ENCODE measurements at regions not wholly inside any gene's neighbourhood (a gene's known extent, or its start where the extent isn't known, plus 50 kb on each side); places are given as distances from the start of the nearest gene placed in this dataset.

DNA sequence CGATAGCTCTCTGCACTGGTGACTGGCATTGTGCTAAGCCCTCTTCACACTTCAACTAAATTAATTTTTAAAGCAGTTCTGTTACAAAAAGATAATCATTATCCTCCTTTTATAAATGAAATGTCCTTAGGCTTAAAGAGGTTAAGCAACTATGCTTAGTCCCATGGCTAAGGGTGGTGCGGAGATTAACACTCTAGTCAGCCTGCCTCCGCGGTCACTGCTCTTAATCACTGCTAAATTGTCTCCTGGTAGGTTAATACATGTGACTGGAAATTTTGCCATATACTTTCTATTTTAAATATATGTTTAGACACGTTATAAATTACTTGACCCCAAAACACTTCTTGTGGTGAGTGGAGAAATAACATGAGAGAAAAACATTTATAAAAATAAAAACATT lies 473.7 kb downstream of the CENPC start:
- Histone ChIP-seq H3K36me3 (ENCODE audit: control insufficient read depth, insufficient read depth, low read length) (no peaks in the 10 kb centered on the region), H3K27me3 (ENCODE audit: control insufficient read depth, insufficient read depth, low read length) (no peaks in the 10 kb centered on the region), H3K27ac (ENCODE audit: low read length) (no peak overlapping the region), H3K4me3 (ENCODE audit: low read depth in 2 of 2, low read length in 2 of 2) (no peak overlapping the region), H3K9me3 (ENCODE audit: control insufficient read depth, insufficient read depth, low read depth, low read length) (no peaks in the 10 kb centered on the region), H3K4me1 (ENCODE audit: control insufficient read depth, insufficient read depth, low read length) (no peaks in the 10 kb centered on the region)
- intact Hi-C loops (cut with micrococcal nuclease; ENCODE audit: unreplicated experiment) (no loop called here), in situ Hi-C loops (cut with HindIII; ENCODE audit: low pct_unique_long_range_greater_than_20kb, low sequenced_read_pairs) (no loop called here)
- TF ChIP-seq, protein P1, sequence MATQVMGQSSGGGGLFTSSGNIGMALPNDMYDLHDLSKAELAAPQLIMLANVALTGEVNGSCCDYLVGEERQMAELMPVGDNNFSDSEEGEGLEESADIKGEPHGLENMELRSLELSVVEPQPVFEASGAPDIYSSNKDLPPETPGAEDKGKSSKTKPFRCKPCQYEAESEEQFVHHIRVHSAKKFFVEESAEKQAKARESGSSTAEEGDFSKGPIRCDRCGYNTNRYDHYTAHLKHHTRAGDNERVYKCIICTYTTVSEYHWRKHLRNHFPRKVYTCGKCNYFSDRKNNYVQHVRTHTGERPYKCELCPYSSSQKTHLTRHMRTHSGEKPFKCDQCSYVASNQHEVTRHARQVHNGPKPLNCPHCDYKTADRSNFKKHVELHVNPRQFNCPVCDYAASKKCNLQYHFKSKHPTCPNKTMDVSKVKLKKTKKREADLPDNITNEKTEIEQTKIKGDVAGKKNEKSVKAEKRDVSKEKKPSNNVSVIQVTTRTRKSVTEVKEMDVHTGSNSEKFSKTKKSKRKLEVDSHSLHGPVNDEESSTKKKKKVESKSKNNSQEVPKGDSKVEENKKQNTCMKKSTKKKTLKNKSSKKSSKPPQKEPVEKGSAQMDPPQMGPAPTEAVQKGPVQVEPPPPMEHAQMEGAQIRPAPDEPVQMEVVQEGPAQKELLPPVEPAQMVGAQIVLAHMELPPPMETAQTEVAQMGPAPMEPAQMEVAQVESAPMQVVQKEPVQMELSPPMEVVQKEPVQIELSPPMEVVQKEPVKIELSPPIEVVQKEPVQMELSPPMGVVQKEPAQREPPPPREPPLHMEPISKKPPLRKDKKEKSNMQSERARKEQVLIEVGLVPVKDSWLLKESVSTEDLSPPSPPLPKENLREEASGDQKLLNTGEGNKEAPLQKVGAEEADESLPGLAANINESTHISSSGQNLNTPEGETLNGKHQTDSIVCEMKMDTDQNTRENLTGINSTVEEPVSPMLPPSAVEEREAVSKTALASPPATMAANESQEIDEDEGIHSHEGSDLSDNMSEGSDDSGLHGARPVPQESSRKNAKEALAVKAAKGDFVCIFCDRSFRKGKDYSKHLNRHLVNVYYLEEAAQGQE (IDR thresholded peaks at IDR 0.05; ENCODE audit: insufficient read depth in 1 of 2, low read depth in 2 of 2, low read length in 1 of 2) = no peak
- TF ChIP-seq TCF7L2 (IDR thresholded peaks at IDR 0.05; ENCODE audit: low read depth, low read length) = no peak
- TF ChIP-seq SIN3A (IDR thresholded peaks at IDR 0.05; ENCODE audit: borderline replicate concordance, insufficient read depth, low read depth, low read length) = no peak
- no peak for TF ChIP-seq POLR2AphosphoS5 (IDR thresholded peaks at IDR 0.05; ENCODE audit: low read depth, low read length)
- TF ChIP-seq, protein P2, sequence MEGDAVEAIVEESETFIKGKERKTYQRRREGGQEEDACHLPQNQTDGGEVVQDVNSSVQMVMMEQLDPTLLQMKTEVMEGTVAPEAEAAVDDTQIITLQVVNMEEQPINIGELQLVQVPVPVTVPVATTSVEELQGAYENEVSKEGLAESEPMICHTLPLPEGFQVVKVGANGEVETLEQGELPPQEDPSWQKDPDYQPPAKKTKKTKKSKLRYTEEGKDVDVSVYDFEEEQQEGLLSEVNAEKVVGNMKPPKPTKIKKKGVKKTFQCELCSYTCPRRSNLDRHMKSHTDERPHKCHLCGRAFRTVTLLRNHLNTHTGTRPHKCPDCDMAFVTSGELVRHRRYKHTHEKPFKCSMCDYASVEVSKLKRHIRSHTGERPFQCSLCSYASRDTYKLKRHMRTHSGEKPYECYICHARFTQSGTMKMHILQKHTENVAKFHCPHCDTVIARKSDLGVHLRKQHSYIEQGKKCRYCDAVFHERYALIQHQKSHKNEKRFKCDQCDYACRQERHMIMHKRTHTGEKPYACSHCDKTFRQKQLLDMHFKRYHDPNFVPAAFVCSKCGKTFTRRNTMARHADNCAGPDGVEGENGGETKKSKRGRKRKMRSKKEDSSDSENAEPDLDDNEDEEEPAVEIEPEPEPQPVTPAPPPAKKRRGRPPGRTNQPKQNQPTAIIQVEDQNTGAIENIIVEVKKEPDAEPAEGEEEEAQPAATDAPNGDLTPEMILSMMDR (IDR thresholded peaks at IDR 0.05) = no peak
- ChIA-PET POLR2A (no interaction called here), CTCF (no interaction called here)
- DNase-seq (ENCODE audit: low read depth, low spot score) (no peak), ATAC-seq (no peak)
- BruUV-seq (replicated peaks) = no TSS peak

- no TSS peak for BruUV-seq (replicated peaks)
- intact Hi-C loops (cut with micrococcal nuclease; ENCODE audit: unreplicated experiment) = no loop called here
- Histone ChIP-seq H3K27ac (ENCODE audit: low read length) (no peak overlapping the region), H3K36me3 (ENCODE audit: control insufficient read depth, insufficient read depth, low read length) (no peaks in the 10 kb centered on the region), H3K4me1 (ENCODE audit: control insufficient read depth, insufficient read depth, low read length) (no peaks in the 10 kb centered on the region), H3K4me3 (ENCODE audit: low read depth in 2 of 2, low read length in 2 of 2) (no peak overlapping the region), H3K9me3 (ENCODE audit: control insufficient read depth, insufficient read depth, low read depth, low read length) (no peaks in the 10 kb centered on the region), H3K27me3 (ENCODE audit: control insufficient read depth, insufficient read depth, low read length) (no peaks in the 10 kb centered on the region)
- TF ChIP-seq TCF7L2 (IDR thresholded peaks at IDR 0.05; ENCODE audit: low read depth, low read length) (no peak), POLR2AphosphoS5 (IDR thresholded peaks at IDR 0.05; ENCODE audit: low read depth, low read length) (no peak)
- TF ChIP-seq, protein P2 (IDR thresholded peaks at IDR 0.05) = no peak
- CTCF ChIA-PET = no interaction called here
- in situ Hi-C loops (cut with HindIII; ENCODE audit: low pct_unique_long_range_greater_than_20kb, low sequenced_read_pairs) = no loop called here
- POLR2A ChIA-PET = no interaction called here
- ATAC-seq (no peak), DNase-seq (ENCODE audit: low read depth, low spot score) (no peak)
Observed at GRCh38 chr4:67055319-67055718, 490.0 kb downstream of the CENPC start.

- ChIA-PET POLR2A (no interaction called here), CTCF (no interaction called here)
- DNase-seq (ENCODE audit: low read depth, low spot score) = no peak
- no peaks in the 10 kb centered on the region for H3K27me3 ChIP-seq (ENCODE audit: control insufficient read depth, insufficient read depth, low read length)
- no peak overlapping the region for H3K4me3 ChIP-seq (ENCODE audit: low read depth in 2 of 2, low read length in 2 of 2)
- no peak overlapping the region for H3K27ac ChIP-seq (ENCODE audit: low read length)
- intact Hi-C loops (cut with micrococcal nuclease; ENCODE audit: unreplicated experiment) (no loop called here), in situ Hi-C loops (cut with HindIII; ENCODE audit: low pct_unique_long_range_greater_than_20kb, low sequenced_read_pairs) (no loop called here)
- TF ChIP-seq, protein P2 (IDR thresholded peaks at IDR 0.05) = no peak
- no peak for TF ChIP-seq SIN3A (IDR thresholded peaks at IDR 0.05; ENCODE audit: borderline replicate concordance, insufficient read depth, low read depth, low read length)
- no peak for TF ChIP-seq POLR2AphosphoS5 (IDR thresholded peaks at IDR 0.05; ENCODE audit: low read depth, low read length)
- no peak for TF ChIP-seq TCF7L2 (IDR thresholded peaks at IDR 0.05; ENCODE audit: low read depth, low read length)
- TF ChIP-seq, protein P1 (IDR thresholded peaks at IDR 0.05; ENCODE audit: insufficient read depth in 1 of 2, low read depth in 2 of 2, low read length in 1 of 2) = no peak
- BruUV-seq (replicated peaks) = no TSS peak
- H3K9me3 ChIP-seq (ENCODE audit: control insufficient read depth, insufficient read depth, low read depth, low read length) = no peaks in the 10 kb centered on the region
- H3K4me1 ChIP-seq (ENCODE audit: control insufficient read depth, insufficient read depth, low read length) = no peaks in the 10 kb centered on the region
- no peak for ATAC-seq
- no peaks in the 10 kb centered on the region for H3K36me3 ChIP-seq (ENCODE audit: control insufficient read depth, insufficient read depth, low read length)
Observed at GRCh38 chr4:67054896-67055295, 490.4 kb downstream of the CENPC start.

All from Panc1 (cell line).